PFSK-1 (cell line): ENCODE measurements at regions not wholly inside any gene's neighbourhood (a gene's known extent, or its start where the extent isn't known, plus 50 kb on each side); places are given as distances from the start of the nearest gene placed in this dataset.

Source experiments
- FOXP2 ChIP-seq: optimal IDR thresholded peaks from 2 replicates; pipeline ENCODE3; 2011; ENCODE audit warnings: borderline replicate concordance, control low read depth, inconsistent platforms; ENCODE audit not compliant: insufficient read depth; ENCODE audit errors: extremely low read length, extremely low read depth
- POLR2AphosphoS5 ChIP-seq: IDR thresholded peaks from 2 replicates; pipeline ENCODE4 v1.6.1; 2012; ENCODE audit warnings: low read depth, mild to moderate bottlenecking, control low read depth, low read length, moderate library complexity
- SIN3A ChIP-seq: IDR thresholded peaks from 2 replicates; pipeline ENCODE4 v1.6.1; 2012; ENCODE audit warnings: mild to moderate bottlenecking, low read length, moderate library complexity, borderline replicate concordance; ENCODE audit not compliant: insufficient read depth
- TAF1 ChIP-seq: IDR thresholded peaks from 2 replicates; pipeline ENCODE4 v1.6.1; 2012; ENCODE audit warnings: low read length, control low read depth, borderline replicate concordance; ENCODE audit not compliant: insufficient read depth
- TF ChIP-seq, protein P1 (sequence below), 2 experiments: IDR thresholded peaks; 2 replicates each; pipeline versions ENCODE4 v1.6.1 to v1.8.0; 2011 to 2012; ENCODE audit warnings: low read depth in 2 of 2, low read length in 2 of 2, control low read depth in 1 of 2, inconsistent platforms in 1 of 2, mild to moderate bottlenecking in 1 of 2, moderate library complexity in 1 of 2; ENCODE audit not compliant: insufficient read depth in 1 of 2

DNA sequence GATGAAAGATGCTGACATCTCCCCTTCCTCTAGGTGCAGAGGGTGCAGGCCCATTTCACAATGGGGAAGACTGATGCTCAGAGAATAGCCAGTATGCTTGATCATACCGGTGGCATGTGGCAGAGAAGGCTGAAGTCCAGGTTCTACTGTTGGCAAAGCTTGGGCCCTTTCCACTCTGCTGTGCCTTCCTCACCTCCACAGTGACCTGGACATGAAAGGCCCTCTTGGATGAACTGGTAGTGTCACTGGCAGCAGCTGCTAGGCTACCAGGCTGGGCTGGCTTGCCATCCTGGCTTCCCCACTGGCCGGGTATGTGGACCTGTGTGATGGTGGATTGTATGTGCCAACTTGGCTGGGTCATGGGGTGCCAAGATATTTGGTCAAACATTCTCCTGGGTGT lies 92.0 kb downstream of the GADD45G start:
- TF ChIP-seq, protein P1, sequence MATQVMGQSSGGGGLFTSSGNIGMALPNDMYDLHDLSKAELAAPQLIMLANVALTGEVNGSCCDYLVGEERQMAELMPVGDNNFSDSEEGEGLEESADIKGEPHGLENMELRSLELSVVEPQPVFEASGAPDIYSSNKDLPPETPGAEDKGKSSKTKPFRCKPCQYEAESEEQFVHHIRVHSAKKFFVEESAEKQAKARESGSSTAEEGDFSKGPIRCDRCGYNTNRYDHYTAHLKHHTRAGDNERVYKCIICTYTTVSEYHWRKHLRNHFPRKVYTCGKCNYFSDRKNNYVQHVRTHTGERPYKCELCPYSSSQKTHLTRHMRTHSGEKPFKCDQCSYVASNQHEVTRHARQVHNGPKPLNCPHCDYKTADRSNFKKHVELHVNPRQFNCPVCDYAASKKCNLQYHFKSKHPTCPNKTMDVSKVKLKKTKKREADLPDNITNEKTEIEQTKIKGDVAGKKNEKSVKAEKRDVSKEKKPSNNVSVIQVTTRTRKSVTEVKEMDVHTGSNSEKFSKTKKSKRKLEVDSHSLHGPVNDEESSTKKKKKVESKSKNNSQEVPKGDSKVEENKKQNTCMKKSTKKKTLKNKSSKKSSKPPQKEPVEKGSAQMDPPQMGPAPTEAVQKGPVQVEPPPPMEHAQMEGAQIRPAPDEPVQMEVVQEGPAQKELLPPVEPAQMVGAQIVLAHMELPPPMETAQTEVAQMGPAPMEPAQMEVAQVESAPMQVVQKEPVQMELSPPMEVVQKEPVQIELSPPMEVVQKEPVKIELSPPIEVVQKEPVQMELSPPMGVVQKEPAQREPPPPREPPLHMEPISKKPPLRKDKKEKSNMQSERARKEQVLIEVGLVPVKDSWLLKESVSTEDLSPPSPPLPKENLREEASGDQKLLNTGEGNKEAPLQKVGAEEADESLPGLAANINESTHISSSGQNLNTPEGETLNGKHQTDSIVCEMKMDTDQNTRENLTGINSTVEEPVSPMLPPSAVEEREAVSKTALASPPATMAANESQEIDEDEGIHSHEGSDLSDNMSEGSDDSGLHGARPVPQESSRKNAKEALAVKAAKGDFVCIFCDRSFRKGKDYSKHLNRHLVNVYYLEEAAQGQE (IDR thresholded peaks at IDR 0.05; ENCODE audit: insufficient read depth in 1 of 2, low read depth in 2 of 2, low read length in 2 of 2), result no peak
- TF ChIP-seq POLR2AphosphoS5, result no peak
- TF ChIP-seq TAF1, result no peak
- TF ChIP-seq SIN3A, result no peak
- no peak for TF ChIP-seq FOXP2
